ENCODE measurements at regions not wholly inside any gene's neighbourhood (a gene's known extent, or its start where the extent isn't known, plus 50 kb on each side); places are given as distances from the start of the nearest gene placed in this dataset.

DNA sequence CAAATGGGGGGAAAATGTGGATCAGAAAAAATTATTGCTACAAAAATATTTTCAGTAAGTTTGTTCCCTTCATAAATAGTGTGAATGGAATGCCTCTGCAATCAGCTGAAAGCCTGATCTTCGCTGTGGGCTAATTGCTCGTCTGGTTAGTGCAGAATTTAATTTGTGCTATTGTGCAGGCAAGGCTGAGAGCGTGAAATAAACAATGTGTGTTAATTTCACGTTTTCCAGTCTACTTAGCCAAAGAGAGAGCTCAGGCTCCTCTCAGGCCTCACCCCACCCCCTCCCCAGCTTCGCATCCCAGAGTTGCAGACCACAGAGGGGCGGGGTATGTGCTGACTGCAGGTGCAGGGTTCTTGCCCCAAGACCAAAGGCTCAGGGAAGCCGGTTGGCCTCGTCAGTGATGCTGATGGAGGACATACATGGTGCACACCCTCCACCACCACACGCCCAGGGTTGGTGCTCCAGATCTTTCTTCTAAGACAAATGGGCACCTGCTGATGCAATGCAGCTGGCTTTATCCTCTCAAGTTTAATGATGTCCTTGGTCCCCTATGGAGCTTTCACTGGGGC lies 302.6 kb upstream of the SLC14A2 start:
- DNase-seq (ENCODE audit: low spot score): no peak

DNA sequence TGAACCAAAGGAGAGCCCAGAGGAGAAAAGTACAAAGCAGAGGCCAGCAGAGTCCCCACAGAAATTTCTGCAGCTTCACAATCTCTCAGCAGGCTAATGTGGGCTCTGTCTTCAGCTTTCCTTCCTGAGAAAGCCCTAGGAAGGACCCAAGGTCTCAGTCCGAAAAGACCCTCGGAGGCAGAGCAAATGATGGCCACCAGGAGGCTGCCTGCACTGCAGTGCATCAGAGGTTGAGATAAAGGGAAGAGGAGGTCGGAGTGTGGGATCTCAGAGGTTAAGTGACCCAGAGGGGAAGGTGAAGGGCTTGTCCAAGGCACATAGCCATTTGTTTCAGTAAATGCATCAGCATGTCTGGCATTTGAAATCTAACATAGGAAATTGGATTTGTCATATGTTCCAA lies 299.1 kb upstream of the SLC14A2 start:
- no peak for DNase-seq (ENCODE audit: low spot score)

DNA sequence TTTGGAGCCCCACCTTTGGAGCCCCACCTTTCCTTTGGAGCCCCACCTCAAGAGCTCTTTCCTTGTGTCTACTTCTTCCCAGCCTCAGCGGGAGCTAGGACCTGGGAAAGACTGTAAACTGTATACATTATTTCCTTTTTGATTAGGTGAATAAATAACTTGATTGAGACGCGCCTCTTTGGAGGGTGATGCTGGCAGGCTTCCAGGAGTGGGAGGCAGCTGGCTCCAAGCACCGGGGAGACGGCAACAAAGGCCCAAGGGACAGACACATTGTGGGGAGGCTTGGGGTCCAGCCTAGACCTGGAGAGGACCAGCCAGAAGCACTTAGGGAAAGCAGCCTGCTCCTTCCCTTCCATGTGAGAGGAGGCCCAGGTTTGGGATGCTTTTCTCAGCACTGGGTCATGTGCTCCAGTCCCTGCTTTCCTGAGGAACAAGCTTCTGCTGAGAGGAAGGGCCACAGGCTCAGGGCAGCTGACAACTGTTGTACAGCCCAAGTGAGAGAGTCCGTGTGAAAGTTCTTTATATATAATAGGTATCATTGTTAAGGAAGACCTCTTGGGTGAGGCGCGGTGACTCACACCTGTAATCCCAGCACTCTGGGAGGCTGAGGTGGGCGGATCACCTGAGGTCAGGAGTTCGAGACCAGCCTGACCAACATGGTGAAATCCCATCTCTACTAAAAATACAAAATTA lies 297.2 kb upstream of the SLC14A2 start:
- DNase-seq (ENCODE audit: low spot score): no peak

DNA sequence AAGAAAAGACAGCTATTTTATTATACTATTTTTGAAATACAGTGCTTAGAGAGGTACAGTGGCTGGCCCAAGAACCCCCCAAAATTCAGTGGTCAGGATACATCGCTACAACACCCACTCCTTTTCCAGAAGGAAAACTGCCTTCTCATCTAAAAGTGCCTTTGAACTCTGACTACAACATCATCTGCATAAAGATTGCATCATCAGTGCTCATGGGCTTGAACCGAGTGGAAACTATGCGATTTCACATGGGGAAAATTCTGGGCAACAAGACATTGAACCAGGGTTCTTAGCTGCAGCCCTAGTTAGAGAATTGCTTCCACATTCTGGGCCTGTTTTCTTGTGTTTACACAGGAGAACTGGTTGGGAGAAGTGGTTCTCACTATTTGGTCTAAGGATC lies 294.6 kb upstream of the SLC14A2 start:
- no peak for DNase-seq (ENCODE audit: low spot score)

DNA sequence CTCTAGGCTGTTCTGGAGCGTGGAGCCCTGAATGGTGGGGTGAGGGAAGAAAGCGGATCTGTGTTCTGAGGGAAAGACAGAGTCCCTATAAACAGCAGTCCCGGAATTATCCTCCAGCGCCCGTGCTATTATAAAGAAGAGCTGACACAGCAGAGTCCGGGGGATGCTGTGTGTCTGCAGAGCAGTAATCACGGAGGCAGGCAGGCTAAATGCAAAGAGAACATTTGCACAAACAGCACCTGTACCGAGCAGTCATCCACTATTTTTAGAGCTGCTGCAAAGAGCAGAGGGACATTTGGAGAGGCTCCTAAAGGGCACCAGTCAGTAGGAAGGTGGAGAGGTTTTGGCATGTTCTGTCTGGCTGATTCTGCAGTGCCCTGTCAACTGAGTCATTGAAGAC lies 293.8 kb upstream of the SLC14A2 start:
- DNase-seq (ENCODE audit: low spot score): no peak

DNA sequence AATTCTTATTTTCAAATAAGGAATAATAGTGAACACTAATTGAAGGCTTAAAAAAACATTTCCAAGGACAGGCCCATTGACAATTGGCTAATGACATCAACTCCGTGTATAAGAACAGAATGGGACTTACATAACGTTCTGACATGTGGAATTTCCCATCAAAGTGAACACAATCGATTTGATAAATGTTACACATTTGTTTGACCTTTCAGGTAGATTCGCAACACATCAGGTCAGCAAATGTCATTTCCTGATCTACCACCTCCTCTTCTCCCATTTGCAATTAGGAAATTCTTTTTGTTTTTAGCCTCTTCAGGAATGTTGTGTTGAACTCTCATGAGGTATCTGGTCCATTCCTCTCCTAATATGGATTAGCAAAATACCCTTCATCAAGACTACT lies 292.9 kb upstream of the SLC14A2 start:
- no peak for DNase-seq (ENCODE audit: low spot score)

DNA sequence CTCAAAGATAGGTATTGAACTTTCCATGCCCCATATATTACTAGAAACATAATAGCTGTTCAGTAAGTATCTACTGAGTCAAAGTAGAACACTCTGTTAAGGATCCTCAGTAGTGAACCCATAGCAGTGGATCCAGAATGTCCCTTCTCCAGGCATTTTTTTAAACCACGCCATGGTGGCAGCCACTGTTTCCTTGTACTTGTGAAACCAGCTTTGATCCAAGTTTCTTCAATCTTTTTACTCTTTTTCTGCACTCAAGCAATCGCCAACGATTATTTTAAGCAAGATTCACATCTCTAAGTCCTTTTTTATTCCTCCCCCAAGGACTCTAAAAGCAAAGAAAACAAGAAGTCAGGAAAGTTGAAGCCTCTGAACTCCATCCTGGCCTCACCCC lies 291.2 kb upstream of the SLC14A2 start:
- DNase-seq (ENCODE audit: low spot score): no peak

DNA sequence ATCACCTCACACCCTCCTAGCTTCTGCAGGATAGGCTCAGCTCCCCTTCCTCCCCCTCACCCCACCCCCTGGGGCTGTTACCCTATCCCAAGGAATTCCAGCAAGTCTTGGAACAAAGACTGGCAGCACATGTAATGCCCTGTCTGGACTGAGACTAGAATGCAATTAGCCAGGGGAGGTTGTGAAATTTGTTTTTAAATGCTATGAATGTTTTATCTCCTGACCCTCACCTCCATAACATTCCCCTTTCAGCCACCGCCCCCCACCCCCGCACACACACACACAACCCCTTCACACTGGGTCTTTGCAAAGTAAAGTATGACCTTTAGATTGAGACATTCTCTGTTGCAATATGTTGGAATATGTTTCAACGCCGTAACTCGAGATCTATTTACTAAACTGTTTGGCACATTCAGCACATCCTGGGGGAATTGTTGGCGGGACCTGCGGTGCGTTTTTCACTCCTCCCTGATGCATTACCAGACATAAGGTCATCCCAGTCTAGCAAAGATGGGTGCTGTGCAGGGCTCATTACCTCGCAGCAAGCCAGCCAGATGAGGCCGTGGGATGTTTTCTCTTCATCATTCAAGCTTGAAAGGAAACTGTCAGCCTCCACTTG lies 290.7 kb upstream of the SLC14A2 start:
- DNase-seq (ENCODE audit: low spot score): no peak

DNA sequence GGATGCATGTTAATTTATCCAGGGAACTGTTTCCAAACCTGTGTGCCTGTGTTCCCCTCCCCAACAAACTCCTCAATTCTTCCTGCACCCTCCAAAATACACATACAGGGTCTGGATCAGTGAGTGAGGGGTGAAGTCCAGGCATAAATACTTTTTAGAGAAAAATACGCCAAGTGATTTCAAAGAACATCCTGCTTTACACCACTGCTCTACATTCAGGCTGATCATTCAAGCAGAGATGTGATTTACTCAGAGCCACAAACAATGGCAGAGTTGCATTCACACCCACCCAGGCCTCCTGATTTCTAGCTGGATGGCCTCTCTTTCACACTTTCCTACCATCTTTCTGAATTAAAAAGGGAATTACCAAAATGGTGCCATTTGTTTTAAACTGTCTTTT lies 289.5 kb upstream of the SLC14A2 start:
- DNase-seq (ENCODE audit: low spot score): no peak

DNA sequence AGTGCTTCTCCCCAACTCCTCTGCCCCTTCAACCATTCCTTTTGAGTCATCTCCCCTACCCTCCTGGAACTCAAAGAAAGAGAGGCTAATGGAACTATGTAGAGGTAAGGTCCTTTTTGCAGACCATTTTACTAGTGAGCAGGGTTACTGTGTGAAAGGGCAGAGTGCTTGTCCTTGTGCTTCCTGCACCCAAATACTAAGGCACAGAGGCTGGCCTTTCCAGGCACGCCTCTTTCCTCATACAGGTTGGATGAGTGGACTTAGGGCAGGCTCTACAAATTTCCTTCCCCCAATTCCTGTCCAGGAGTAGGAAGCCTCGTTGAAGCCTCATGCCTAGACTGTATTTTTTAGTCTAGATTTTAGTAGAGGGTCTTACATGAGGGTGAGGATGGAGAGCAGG lies 288.8 kb upstream of the SLC14A2 start:
- no peak for DNase-seq (ENCODE audit: low spot score)

DNA sequence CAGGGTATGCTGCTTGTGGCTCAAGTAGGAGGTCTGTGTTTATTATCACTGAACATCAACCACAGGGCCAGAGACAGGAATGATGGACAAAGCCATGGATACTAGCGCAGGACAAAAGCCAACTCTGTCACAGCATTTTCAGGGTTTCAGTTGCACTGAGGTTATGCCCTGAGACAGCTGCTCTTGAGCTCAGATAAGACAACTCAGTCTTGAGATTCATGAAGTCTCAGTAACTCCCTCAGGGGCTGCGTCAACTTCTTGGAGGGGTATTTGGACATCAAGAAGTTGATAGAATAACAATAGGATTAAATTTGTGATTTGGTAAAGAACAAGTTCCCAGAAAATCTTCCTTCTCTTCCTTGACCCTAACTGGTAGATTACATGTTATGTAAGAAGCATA lies 287.0 kb upstream of the SLC14A2 start:
- no peak for DNase-seq (ENCODE audit: low spot score)

DNA sequence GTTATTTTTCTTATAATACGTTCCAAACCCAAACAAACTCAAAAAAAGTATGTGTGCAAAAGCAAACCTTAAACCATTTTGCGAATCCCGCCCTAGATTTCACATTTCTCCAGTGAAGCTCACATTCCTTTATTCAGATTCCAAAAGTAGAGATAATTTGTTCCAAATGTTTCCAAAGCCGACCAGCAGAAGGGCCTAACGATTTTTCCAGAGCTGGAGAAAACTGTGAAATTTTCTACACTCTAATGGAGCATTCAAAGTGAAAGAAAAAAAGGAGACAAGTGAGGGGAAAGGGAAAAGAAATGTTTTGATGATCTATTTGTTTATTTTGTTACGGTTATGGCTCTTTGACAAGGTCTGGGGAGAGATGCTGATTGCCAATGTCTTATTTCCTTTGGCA lies 286.5 kb upstream of the SLC14A2 start:
- no peak for DNase-seq (ENCODE audit: low spot score)

DNA sequence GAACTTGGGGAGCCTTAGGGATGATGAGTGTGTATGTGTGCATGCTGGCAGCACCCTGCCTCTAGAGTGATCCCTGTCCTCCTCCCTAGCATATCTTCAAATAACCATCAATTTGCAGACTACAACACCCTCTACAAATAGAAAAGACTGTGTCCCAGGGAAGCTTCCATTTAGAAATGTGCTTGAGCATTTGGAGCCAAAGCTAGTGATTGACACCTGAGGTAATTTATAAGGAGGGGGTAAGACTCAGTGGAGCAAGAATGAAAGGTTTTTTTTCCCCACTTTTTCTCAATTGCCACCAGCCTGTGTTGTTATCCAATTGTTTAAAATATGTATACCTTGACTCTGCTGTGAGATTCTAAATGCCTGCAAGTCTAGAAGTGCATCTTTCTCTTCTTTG lies 286.0 kb upstream of the SLC14A2 start:
- DNase-seq (ENCODE audit: low spot score): no peak

DNA sequence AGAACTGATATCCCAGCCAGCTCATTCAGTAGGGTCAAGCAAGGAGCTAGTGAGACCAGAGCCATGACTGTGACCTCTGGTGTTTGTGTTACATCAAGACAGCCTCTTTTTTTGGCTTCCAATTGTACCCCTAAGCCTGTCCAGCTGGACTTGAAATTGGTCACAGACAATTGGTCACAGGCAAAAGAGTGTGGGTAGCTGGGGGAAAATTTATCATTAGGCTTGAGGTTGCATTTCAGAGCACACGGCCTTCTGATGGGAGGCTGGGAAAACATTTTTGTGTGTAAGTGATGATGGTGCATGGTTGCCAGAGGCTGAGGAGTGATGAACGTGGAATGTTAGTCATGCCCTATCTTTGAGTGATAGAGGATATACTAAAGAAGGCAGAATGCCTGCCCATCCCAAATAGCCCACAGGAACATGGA lies 285.1 kb upstream of the SLC14A2 start:
- no peak for DNase-seq (ENCODE audit: low spot score)

DNA sequence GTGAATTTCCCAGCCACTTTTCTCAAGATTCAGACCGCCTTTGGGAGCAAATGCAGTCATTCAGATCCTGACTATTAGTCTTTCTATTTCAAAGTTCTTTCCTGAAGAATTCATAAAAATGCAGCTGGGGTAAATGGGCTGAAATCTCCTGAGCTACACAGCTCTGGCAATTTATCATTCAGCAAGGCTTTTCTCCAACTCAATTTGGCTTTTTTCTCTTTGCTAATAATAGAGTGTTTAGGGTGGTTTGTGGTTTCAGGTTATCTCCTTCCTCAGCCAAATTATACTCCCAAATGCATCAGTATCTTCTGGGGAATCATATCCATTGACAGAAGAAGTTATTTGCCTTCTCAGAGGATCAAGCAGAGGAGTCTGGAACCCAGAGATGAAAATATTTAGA lies 282.4 kb upstream of the SLC14A2 start:
- no peak for DNase-seq (ENCODE audit: low spot score)

DNA sequence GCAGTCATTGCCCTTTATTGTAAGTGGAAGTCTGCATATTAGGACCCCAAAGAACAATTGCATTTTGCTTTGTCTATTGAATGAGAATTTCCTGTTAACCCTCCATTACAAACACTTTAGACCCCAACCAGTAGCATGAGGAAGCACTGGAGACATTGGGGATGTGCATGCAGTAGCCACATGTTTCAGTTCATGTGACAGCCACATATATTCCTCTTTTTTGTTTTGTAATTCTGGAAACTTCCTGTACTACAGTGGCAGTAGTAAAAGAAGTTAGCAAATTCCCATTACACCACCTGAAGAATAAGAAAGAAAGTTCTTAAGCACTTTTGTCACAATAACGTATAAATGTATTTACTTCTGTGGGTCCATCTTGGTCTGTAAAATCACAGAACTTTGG lies 281.1 kb upstream of the SLC14A2 start:
- DNase-seq (ENCODE audit: low spot score): peak; percentile 25

DNA sequence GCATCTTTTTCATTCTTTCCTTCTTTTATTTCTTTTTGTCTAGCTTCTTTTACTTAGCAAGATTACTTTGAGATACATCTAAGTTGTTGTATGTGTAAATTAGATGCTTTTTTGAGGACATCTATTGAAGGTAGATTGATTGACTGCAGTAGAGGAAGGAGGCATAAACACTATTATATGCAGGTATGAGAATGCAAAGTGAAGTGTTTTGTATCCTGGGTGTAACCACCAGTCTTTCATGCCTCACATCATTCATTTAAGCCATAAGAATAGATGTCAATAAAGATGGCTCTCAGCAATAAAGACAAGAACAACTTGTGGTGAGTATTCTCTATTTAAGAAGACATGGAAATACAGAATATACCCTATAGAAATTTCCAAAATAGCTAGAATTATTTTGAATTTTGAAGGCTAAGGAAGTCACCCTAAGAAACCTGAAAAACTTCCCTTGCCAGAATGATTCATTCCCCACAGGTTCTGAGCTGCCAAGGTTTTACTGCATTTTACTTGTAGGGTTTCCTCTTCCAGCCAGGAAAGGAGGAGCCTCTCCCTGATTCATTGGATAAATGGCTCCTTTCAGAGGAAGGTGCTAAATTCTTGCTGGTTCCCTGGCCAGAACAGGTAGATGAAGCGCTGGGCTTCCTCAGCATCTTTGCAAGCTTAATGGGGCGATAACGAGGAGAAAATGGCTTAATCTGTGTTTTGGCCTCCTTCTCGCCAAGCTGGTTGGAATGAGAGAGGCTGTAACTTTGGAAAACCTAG lies 279.8 kb upstream of the SLC14A2 start:
- no peak for DNase-seq (ENCODE audit: low spot score)

DNA sequence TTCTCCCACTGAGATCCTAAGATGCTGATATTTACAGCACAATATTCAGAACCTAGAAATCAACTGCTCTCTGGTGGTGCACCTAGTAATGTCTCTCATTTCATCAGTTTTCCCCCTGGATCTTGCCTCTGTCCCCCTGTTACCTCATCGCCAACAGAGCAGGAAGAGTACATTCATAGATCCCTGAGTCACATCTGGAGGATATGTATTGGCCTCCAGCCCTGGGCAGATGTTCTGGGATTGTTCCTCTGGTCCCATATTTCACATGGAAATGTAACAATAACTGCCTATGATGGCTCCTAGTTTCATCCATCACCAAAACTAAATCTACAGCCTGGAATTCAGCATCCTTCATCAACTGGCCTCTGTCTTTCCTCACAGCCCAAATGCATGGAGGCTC lies 278.8 kb upstream of the SLC14A2 start:
- DNase-seq (ENCODE audit: low spot score): no peak

DNA sequence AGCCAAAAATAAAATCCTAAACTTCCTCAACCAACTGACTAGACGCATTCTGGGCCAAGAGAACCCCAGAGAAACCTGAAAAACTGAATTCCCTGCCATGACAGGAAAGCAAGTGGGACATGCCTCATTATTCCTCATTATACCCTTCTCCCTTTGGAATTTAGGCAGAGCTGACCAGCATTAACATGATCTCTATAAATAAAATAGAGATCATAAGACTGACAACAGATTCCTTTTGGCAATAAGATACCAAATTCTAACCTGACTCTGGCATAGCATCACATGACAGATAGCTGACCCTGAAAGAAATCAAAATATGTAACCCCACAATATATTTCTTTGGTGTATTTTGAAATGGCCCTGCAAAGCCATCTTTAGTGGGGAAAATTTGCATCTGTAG lies 277.8 kb upstream of the SLC14A2 start:
- DNase-seq (ENCODE audit: low spot score): no peak

DNA sequence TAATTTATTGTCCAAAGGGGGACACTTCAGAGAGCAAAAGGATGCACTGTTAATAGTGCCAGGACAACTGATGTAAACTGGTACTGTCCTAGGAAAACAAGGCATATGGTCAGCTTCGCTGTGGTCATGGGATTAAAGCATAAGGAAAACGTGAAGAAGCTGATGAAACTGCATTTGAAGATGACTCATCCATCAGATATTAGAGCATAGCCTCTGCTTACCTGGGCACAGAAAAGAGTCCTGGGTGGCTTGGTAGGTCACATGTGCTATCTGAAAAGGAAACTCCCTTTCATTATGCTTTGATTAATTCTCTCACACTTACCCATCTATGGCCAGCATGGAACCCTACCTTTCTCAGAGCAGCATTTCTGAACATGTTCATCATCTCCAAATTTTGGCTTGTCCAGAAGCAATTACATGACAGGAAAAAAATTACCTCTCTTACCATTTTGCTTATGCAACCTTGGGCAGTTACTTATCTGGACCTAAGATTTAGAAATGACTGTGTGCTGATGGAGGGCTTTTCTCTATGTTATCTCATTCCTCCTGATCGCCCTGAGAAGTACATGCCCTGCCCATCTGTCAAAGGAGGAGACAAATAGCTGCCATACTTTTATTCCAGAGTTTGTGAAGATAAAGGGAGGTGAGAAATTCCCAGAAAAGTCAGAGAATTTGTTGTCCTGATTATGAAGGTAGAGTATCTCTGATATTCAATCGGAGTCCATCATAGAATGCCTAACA lies 275.3 kb upstream of the SLC14A2 start:
- no peak for DNase-seq (ENCODE audit: low spot score)

DNA sequence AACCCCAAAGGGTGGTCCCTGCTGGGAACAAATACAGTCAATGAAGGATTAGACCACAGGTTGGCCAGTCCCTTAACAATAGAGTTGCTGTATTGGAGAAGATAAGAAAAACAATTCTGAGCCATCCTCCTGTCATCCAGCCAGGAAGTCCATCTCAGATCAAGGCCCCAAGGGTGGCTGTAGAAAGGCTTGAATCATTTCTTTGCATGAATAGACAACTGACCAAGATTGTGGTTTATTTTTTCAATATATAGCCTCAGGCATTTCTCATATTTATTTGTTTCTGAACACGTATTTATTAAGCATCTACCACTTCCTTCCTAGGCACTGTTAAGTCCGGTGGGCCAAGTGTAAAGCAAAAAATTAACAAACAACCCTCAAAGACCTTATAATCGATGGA lies 274.4 kb upstream of the SLC14A2 start:
- no peak for DNase-seq (ENCODE audit: low spot score)

DNA sequence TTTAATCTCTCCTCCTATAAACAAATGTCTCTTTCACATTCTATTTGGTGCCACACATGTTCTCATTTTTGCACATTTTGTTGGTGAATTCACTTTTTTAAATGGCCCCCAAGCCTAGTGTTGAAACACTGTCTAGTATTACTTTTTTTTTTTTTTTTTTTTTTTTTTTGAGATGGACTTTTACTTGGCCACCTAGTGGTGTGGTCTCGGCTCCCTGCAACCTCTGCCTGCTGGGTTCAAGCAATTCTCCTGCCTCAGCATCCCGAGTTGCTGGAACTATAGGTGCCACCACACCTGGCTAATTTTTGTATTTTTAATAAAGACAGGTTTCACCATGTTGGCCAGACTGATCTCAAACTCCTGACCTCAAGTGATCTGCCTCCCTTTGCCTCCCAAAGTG lies 273.8 kb upstream of the SLC14A2 start:
- DNase-seq (ENCODE audit: low spot score): no peak

Data from globus pallidus (tissue), 1 donor.